ENCODE measurements at regions not wholly inside any gene's neighbourhood (a gene's known extent, or its start where the extent isn't known, plus 50 kb on each side); places are given as distances from the start of the nearest gene placed in this dataset.

- H3K27me3 Mint-ChIP-seq = peaks cover 3% of the 10 kb centered on the region
- no peak overlapping the region for H3K4me3 Mint-ChIP-seq
- H3K27ac Mint-ChIP-seq = no peak overlapping the region
- ATAC-seq = no peak
- DNase-seq = no peak
- peaks cover 4% of the 10 kb centered on the region for H3K9me3 Mint-ChIP-seq
- no peaks in the 10 kb centered on the region for H3K4me1 Mint-ChIP-seq
- H3K36me3 Mint-ChIP-seq (ENCODE audit: low read depth) = no peaks in the 10 kb centered on the region
Observed at GRCh38 chr1:38641661-38642060, 217.9 kb downstream of the RRAGC start.

DNA sequence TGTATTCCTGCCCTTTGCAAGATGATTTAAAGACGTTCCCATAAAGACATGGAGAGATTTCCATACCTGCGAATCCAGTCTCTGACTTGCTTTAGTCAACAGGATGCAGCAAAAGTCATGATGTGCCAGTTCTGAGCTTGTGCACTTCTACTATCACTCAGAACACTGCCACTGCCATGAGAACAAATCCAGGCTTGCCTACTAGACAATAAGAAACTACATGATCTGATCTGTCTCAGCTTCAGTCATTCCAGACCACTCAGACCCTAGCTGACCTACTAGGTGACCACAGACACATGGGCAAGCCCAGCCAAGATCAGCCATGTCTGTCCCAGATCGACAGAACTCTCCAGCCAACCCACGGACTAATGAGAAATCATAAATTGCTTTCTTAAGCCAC is 219.2 kb downstream of the RRAGC start:
- no peaks in the 10 kb centered on the region for H3K36me3 Mint-ChIP-seq (ENCODE audit: low read depth)
- no peak overlapping the region for H3K4me3 Mint-ChIP-seq
- ATAC-seq (no peak), DNase-seq (no peak)
- peaks cover 4% of the 10 kb centered on the region for H3K9me3 Mint-ChIP-seq
- H3K27ac Mint-ChIP-seq = no peak overlapping the region
- no peaks in the 10 kb centered on the region for H3K4me1 Mint-ChIP-seq
- peaks cover 4% of the 10 kb centered on the region for H3K27me3 Mint-ChIP-seq

DNA sequence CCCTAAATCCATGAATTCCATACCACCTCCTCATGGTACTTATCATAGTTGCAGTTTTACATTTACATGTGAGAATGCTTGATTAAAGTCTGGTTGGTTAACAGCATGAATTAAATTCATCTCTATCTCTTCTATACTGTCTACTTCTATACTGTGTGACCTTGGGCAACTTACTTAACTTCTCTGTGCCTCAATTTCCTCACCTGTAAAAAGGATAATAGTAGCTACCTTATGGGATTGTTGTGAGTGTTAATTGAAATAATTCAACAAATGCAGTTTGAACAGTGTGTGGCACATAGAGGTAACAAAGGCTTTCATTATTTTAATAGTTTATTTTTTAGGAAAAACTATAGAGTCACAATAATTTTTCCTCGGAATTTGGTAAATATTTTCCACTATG is 231.3 kb downstream of the RRAGC start:
- Mint-ChIP-seq H3K4me1 (no peaks in the 10 kb centered on the region), H3K4me3 (no peak overlapping the region), H3K27me3 (peaks cover 28% of the 10 kb centered on the region), H3K27ac (no peak overlapping the region), H3K9me3 (no peaks in the 10 kb centered on the region), H3K36me3 (ENCODE audit: low read depth) (no peaks in the 10 kb centered on the region)
- no peak for DNase-seq
- ATAC-seq = no peak

DNA sequence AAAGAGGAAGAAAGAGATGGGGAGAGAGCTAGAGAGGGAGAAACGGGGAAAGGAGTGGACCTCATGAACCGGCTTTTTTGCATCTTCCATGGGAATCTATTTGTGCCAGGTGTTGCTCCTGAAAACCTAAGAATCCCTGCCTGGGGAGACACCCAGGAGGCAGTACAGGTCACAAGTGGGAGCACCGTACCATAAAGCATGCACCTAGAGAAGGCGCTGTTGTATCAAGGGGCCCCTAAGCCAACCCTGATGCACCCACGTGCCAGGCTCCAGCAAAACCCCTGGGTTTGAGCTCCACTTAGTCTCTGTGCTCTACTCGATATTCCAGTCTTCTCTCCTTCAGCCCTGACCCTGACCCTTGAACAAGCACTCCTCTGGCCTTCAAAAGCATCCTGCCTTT is 233.6 kb downstream of the RRAGC start:
- ATAC-seq = no peak
- Mint-ChIP-seq H3K27me3 (peaks cover 7% of the 10 kb centered on the region), H3K9me3 (no peaks in the 10 kb centered on the region), H3K36me3 (ENCODE audit: low read depth) (no peaks in the 10 kb centered on the region), H3K4me3 (no peak overlapping the region), H3K4me1 (no peaks in the 10 kb centered on the region), H3K27ac (no peak overlapping the region)
- no peak for DNase-seq

- no peaks in the 10 kb centered on the region for H3K36me3 Mint-ChIP-seq (ENCODE audit: low read depth)
- H3K27ac Mint-ChIP-seq = no peak overlapping the region
- no peaks in the 10 kb centered on the region for H3K27me3 Mint-ChIP-seq
- DNase-seq (no peak), ATAC-seq (no peak)
- H3K9me3 Mint-ChIP-seq = no peaks in the 10 kb centered on the region
- no peaks in the 10 kb centered on the region for H3K4me1 Mint-ChIP-seq
- no peak overlapping the region for H3K4me3 Mint-ChIP-seq
Observed at GRCh38 chr1:38624336-38625039, 235.1 kb downstream of the RRAGC start.

GRCh38 chr1:38623529-38623928 is 236.0 kb downstream of the RRAGC start:
- Mint-ChIP-seq H3K9me3 (no peaks in the 10 kb centered on the region), H3K27ac (no peak overlapping the region), H3K27me3 (no peaks in the 10 kb centered on the region), H3K36me3 (ENCODE audit: low read depth) (no peaks in the 10 kb centered on the region), H3K4me3 (no peak overlapping the region), H3K4me1 (no peaks in the 10 kb centered on the region)
- ATAC-seq = no peak
- no peak for DNase-seq

DNA sequence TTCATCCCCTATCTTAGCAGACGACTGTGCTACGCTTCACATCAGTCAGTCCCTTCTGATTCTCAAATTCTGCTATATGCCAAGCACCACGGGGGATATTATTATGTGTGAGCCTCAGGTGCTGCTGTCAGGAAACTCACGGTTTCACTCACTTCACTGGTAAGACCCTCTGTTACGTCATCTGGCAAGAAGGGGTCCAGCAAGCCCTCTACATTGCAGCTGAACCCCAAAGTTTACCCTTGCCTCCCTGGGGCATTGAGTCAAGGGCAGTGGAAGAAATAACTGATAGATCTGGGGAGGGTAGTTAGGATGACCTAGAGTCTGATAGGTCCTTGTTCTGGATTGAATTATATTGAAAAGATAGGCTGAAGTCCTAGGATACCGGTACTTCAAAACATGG is 237.4 kb downstream of the RRAGC start:
- Mint-ChIP-seq H3K4me3 (no peak overlapping the region), H3K4me1 (no peaks in the 10 kb centered on the region), H3K27ac (no peak overlapping the region), H3K36me3 (ENCODE audit: low read depth) (no peaks in the 10 kb centered on the region), H3K9me3 (no peaks in the 10 kb centered on the region), H3K27me3 (peaks cover 6% of the 10 kb centered on the region)
- ATAC-seq = no peak
- no peak for DNase-seq

GRCh38 chr1:38616846-38617245 is 242.7 kb downstream of the RRAGC start:
- DNase-seq = no peak
- Mint-ChIP-seq H3K27ac (no peak overlapping the region), H3K4me3 (no peak overlapping the region), H3K27me3 (peaks cover 7% of the 10 kb centered on the region), H3K9me3 (peaks cover 6% of the 10 kb centered on the region), H3K4me1 (no peaks in the 10 kb centered on the region), H3K36me3 (ENCODE audit: low read depth) (no peaks in the 10 kb centered on the region)
- ATAC-seq = no peak

DNA sequence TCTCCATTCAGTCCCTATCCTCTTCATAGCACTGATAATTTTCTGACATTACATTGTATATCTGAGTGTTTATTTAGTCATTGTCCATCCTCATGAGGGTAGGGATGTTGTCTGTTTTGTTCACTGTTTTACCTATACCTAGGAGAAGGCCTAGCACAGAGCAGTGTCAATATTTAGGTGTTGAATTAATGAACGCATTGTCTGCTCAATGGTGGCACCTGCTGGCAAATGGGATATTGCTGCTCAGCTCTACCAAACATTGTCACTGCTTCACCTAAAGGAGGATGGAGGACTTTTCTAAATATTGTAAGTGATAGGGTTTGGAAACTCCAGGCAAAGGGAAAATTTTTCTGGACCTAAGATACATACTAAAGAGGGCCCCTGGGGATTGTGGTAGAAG is 243.9 kb downstream of the RRAGC start:
- Mint-ChIP-seq H3K4me3 (no peak overlapping the region), H3K4me1 (no peaks in the 10 kb centered on the region), H3K27ac (no peak overlapping the region), H3K9me3 (peaks cover 6% of the 10 kb centered on the region), H3K27me3 (peaks cover 7% of the 10 kb centered on the region), H3K36me3 (ENCODE audit: low read depth) (no peaks in the 10 kb centered on the region)
- ATAC-seq = no peak
- DNase-seq = peak; percentile 5

DNA sequence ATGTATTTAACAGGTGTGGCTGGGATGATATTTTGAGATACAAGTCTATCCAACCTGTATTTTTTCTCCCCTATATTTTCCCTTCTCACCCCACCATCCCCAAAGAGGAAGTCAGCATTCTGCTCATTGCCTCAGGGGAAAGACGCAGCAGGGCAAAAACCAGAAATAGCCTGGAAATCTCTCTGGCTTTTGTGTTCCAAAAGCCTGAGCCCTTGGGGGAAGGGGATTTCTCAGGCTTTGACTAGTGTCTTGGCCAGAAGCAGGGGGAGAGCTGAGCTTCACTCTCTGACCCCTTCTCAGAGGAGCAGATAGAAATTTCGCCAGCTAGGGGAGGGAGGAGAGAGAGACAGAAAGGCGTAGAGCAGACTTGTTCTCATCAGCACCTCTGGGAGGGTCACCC is 244.7 kb downstream of the RRAGC start:
- ATAC-seq (no peak), DNase-seq (no peak)
- peaks cover 7% of the 10 kb centered on the region for H3K27me3 Mint-ChIP-seq
- H3K4me3 Mint-ChIP-seq = no peak overlapping the region
- no peak overlapping the region for H3K27ac Mint-ChIP-seq
- H3K4me1 Mint-ChIP-seq = no peaks in the 10 kb centered on the region
- H3K36me3 Mint-ChIP-seq (ENCODE audit: low read depth) = no peaks in the 10 kb centered on the region
- H3K9me3 Mint-ChIP-seq = peaks cover 6% of the 10 kb centered on the region

- ATAC-seq (no peak), DNase-seq (no peak)
- Mint-ChIP-seq H3K27ac (no peak overlapping the region), H3K36me3 (ENCODE audit: low read depth) (no peaks in the 10 kb centered on the region), H3K4me1 (no peaks in the 10 kb centered on the region), H3K27me3 (peaks cover 9% of the 10 kb centered on the region), H3K4me3 (no peak overlapping the region), H3K9me3 (peaks cover 6% of the 10 kb centered on the region)
Observed at GRCh38 chr1:38613996-38614395, 245.6 kb downstream of the RRAGC start.

DNA sequence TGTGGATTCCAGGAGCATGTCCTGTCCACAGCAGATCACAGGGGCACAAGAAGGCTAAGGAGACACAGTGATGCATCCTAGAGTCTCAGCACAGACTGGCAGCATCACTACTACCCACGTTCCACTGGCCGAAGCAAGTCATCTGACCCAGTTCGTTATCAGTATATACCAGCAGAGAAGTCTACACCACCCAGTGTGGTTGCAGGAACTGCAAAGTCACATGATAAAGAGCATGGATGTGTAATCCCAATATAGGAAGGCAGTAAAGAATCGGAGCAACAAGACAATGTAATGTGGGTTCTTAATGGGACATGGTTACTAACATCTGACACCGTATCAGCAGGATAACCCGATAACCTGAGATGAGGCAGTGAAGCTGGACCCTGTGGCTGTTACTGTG is 246.6 kb downstream of the RRAGC start:
- H3K4me1 Mint-ChIP-seq = no peaks in the 10 kb centered on the region
- H3K36me3 Mint-ChIP-seq (ENCODE audit: low read depth) = no peaks in the 10 kb centered on the region
- H3K4me3 Mint-ChIP-seq = no peak overlapping the region
- no peak for ATAC-seq
- no peak overlapping the region for H3K27ac Mint-ChIP-seq
- DNase-seq = no peak
- H3K9me3 Mint-ChIP-seq = peaks cover 6% of the 10 kb centered on the region
- peaks cover 8% of the 10 kb centered on the region for H3K27me3 Mint-ChIP-seq

DNA sequence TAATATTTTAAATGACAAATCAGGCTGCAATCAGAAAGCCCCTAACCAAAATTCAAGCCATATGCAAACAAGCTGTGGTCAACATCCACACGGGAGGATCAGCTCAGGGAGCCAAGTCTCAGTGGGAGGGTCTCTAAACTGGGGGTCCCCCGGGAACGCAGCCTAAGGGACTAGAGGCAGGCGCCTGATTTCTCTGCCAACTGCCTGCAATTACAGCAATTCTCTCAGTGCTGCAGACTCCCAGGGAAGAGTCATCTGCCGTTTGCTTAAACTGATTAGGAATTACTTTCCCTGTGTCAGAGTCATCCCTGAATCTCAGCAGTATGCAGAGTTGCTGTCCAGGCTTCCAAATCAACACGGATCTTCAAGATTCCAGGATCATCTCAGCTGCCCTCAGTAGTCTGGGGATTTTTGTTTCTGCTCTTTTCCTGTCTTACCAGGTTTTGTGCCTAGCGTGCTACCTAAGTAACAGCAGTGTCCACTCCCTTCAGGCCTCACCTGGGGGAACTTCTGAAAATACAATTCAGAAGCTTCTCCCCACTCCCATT is 247.8 kb downstream of the RRAGC start:
- Mint-ChIP-seq H3K36me3 (ENCODE audit: low read depth) (no peaks in the 10 kb centered on the region), H3K9me3 (peaks cover 6% of the 10 kb centered on the region), H3K27ac (no peak overlapping the region), H3K4me1 (no peaks in the 10 kb centered on the region), H3K27me3 (peaks cover 3% of the 10 kb centered on the region), H3K4me3 (no peak overlapping the region)
- DNase-seq (no peak), ATAC-seq (no peak)

GRCh38 chr1:38609166-38610025 is 250.2 kb downstream of the RRAGC start:
- no peaks in the 10 kb centered on the region for H3K36me3 Mint-ChIP-seq (ENCODE audit: low read depth)
- H3K27ac Mint-ChIP-seq = no peak overlapping the region
- H3K27me3 Mint-ChIP-seq = peaks cover 2% of the 10 kb centered on the region
- ATAC-seq (no peak), DNase-seq (no peak)
- no peak overlapping the region for H3K4me3 Mint-ChIP-seq
- no peaks in the 10 kb centered on the region for H3K4me1 Mint-ChIP-seq
- H3K9me3 Mint-ChIP-seq = no peaks in the 10 kb centered on the region

GRCh38 chr1:38608202-38608864 is 251.2 kb downstream of the RRAGC start:
- Mint-ChIP-seq H3K4me1 (no peaks in the 10 kb centered on the region), H3K4me3 (no peak overlapping the region), H3K27ac (no peak overlapping the region), H3K9me3 (no peaks in the 10 kb centered on the region), H3K27me3 (peaks cover 2% of the 10 kb centered on the region), H3K36me3 (ENCODE audit: low read depth) (no peaks in the 10 kb centered on the region)
- DNase-seq (peak; percentile 35), ATAC-seq (peak; percentile 39)
